SK-N-SH (cell line): ENCODE measurements at regions not wholly inside any gene's neighbourhood (a gene's known extent, or its start where the extent isn't known, plus 50 kb on each side); places are given as distances from the start of the nearest gene placed in this dataset.
"Not testable (repeated sequence)": the region's sequence is repeated elsewhere in the genome, so short reads cannot be mapped to it uniquely, and the experiment has no call there.

ENCODE experiments used
- CTCF ChIA-PET: fragments of 300-600, 350-600 bp; formaldehyde crosslinking; extraction: SDS; loops from one replicate; lab custom pipeline; 2021; lab: Yijun Ruan, JAX
- POLR2A ChIA-PET: fragments of 350-600 bp; sonication (Branson Sonifier 250); formaldehyde crosslinking; extraction: SDS; loops from one replicate; lab custom pipeline; 2020; ENCODE audit warnings: antibody characterized with exemption, inconsistent platforms; lab: Yijun Ruan, JAX
- DNase-seq: peaks from one replicate; pipeline ENCODE4 v3.0.0; 2012
- H2AFZ ChIP-seq: fragments of 200-600 bp; sonication (generic); 2 replicates; pipeline ENCODE4 v1.8.1; 2016; ENCODE audit warnings: antibody characterized with exemption, mild to moderate bottlenecking, low read depth
- H3F3A ChIP-seq: fragments of 200-600 bp; sonication (generic); replicated peaks from 2 replicates; pipeline ENCODE3; 2016; ENCODE audit warnings: antibody characterized with exemption, mild to moderate bottlenecking; ENCODE audit not compliant: insufficient read depth
- H3K27ac ChIP-seq, 2 experiments: fragments of 200-500 bp in 1 of 2; fragments of 200-600 bp in 1 of 2; sonication (Bioruptor generic) in 1 of 2; sonication (generic), shearing (Covaris generic) in 1 of 2; 2 replicates each; pipeline versions ENCODE4 v1.5.1 to v1.6.1; 2014 to 2016; ENCODE audit warnings: low read depth in 2 of 2, inconsistent platforms in 1 of 2, low read length in 1 of 2, mild to moderate bottlenecking in 1 of 2, mixed read lengths in 1 of 2
- H3K27me3 ChIP-seq: fragments of 200-600 bp; sonication (generic), shearing (Covaris generic); 2 replicates; pipeline ENCODE4 v1.6.1; 2016; ENCODE audit warnings: mixed run types; ENCODE audit not compliant: insufficient read depth
- H3K36me3 ChIP-seq, 2 experiments: fragments of 200-500 bp in 1 of 2; fragments of 200-600 bp in 1 of 2; sonication (Bioruptor generic) in 1 of 2; sonication (generic) in 1 of 2; replicated peaks in 1 of 2; 2 replicates each; pipeline versions ENCODE3 to v1.5.1; 2014 to 2016; ENCODE audit warnings: low read length in 1 of 2, mild to moderate bottlenecking in 1 of 2; ENCODE audit not compliant: insufficient read depth in 2 of 2, control insufficient read depth in 1 of 2
- H3K4me1 ChIP-seq, 2 experiments: fragments of 200-500 bp in 1 of 2; fragments of 200-600 bp in 1 of 2; sonication (Bioruptor generic) in 1 of 2; sonication (generic), shearing (Covaris generic) in 1 of 2; 2 replicates each; pipeline versions ENCODE4 v1.5.1 to v1.6.1; 2014 to 2016; ENCODE audit warnings: low read depth in 1 of 2, low read length in 1 of 2, mixed run types in 1 of 2; ENCODE audit not compliant: insufficient read depth in 2 of 2, control insufficient read depth in 1 of 2
- H3K4me2 ChIP-seq: fragments of 200-600 bp; sonication (generic), shearing (Covaris generic); 2 replicates; pipeline ENCODE4 v1.6.1; 2017; ENCODE audit warnings: mixed run types
- H3K4me3 ChIP-seq, 2 experiments: fragments of 200-500 bp in 1 of 2; fragments of 200-600 bp in 1 of 2; sonication (Bioruptor generic) in 1 of 2; sonication (generic), shearing (Covaris generic) in 1 of 2; 2 replicates each; pipeline versions ENCODE4 v1.5.1 to v1.8.1; 2014 to 2016; ENCODE audit warnings: low read depth in 2 of 2, inconsistent platforms in 1 of 2, low read length in 1 of 2, mild to moderate bottlenecking in 1 of 2, mixed read lengths in 1 of 2, moderate library complexity in 1 of 2
- H3K79me2 ChIP-seq: fragments of 200-600 bp; sonication (generic); 2 replicates; pipeline ENCODE4 v1.8.1; 2017; ENCODE audit warnings: mild to moderate bottlenecking; ENCODE audit not compliant: insufficient read depth
- H3K9ac ChIP-seq: fragments of 200-600 bp; sonication (generic); 2 replicates; pipeline ENCODE4 v1.6.1; 2017; ENCODE audit warnings: mixed run types
- H3K9me2 ChIP-seq: fragments of 200-600 bp; sonication (generic); 2 replicates; pipeline ENCODE4 v1.6.1; 2017; ENCODE audit warnings: mixed run types
- H3K9me3 ChIP-seq: fragments of 200-600 bp; sonication (generic); 2 replicates; pipeline ENCODE4 v1.6.1; 2017; ENCODE audit warnings: mixed run types, mild to moderate bottlenecking, moderate library complexity
- H4K20me1 ChIP-seq: fragments of 200-600 bp; sonication (generic); 2 replicates; pipeline ENCODE4 v1.6.1; 2017; ENCODE audit warnings: mild to moderate bottlenecking, mixed run types; ENCODE audit not compliant: insufficient read depth
- CHD2 ChIP-seq: fragments of 150-350 bp; IDR thresholded peaks from 2 replicates; pipeline ENCODE4 v1.6.1; 2018; ENCODE audit warnings: low read length; ENCODE audit not compliant: partially characterized antibody
- EP300 ChIP-seq, 2 experiments: IDR thresholded peaks; 2 replicates each; pipeline versions ENCODE4 v1.4.0 to v1.6.1; 2012; ENCODE audit warnings: borderline replicate concordance in 1 of 2, low read depth in 1 of 2, low read length in 1 of 2
- EZH2phosphoT487 ChIP-seq: fragments of 200-600 bp; sonication (generic); IDR thresholded peaks from 2 replicates; pipeline ENCODE4 v1.6.1; 2017; ENCODE audit warnings: low read depth, mixed run types, mild to moderate bottlenecking, antibody characterized with exemption, moderate library complexity, borderline replicate concordance
- FOSL2 ChIP-seq: IDR thresholded peaks from 2 replicates; pipeline ENCODE4 v1.4.0; 2012; ENCODE audit warnings: low read depth, mild to moderate bottlenecking, moderate library complexity, borderline replicate concordance
- FOXJ3 ChIP-seq: sonication (generic); formaldehyde crosslinking; IDR thresholded peaks from 2 replicates; pipeline ENCODE4 v1.5.1; 2020; ENCODE audit warnings: mild to moderate bottlenecking, missing genetic modification reagents
- GATA2 ChIP-seq: sonication (generic); formaldehyde crosslinking; IDR thresholded peaks from 2 replicates; pipeline ENCODE4 v1.5.0; 2020; ENCODE audit warnings: mild to moderate bottlenecking, missing genetic modification reagents
- JUND ChIP-seq: IDR thresholded peaks from 2 replicates; pipeline ENCODE4 v1.4.0; 2012
- NRF1 ChIP-seq: IDR thresholded peaks from 2 replicates; pipeline ENCODE4 v1.6.1; 2012; ENCODE audit warnings: low read depth, mild to moderate bottlenecking, low read length
- POLR2AphosphoS5 ChIP-seq: IDR thresholded peaks from 2 replicates; pipeline ENCODE4 v1.6.1; 2012; ENCODE audit warnings: low read depth, low read length
- RAD21 ChIP-seq: IDR thresholded peaks from 2 replicates; pipeline ENCODE4 v1.6.1; 2012; ENCODE audit warnings: mild to moderate bottlenecking, low read length
- RCOR1 ChIP-seq: fragments of 150-350 bp; IDR thresholded peaks from 2 replicates; pipeline ENCODE4 v1.6.1; 2017; ENCODE audit warnings: antibody characterized with exemption, low read length
- RFX5 ChIP-seq: IDR thresholded peaks from 2 replicates; pipeline ENCODE4 v1.6.1; 2012; ENCODE audit warnings: mild to moderate bottlenecking, improper control_type of control experiment, low read length
- RXRA ChIP-seq: IDR thresholded peaks from 2 replicates; pipeline ENCODE4 v1.4.0; 2012; ENCODE audit warnings: low read depth, mild to moderate bottlenecking, borderline replicate concordance
- SIN3A ChIP-seq: IDR thresholded peaks from 2 replicates; pipeline ENCODE4 v1.6.1; 2012; ENCODE audit warnings: low read depth, mild to moderate bottlenecking, low read length, moderate library complexity, borderline replicate concordance
- SMC3 ChIP-seq: IDR thresholded peaks from 2 replicates; pipeline ENCODE4 v1.6.1; 2012; ENCODE audit warnings: low read depth, low read length, improper control_type of control experiment
- TAF1 ChIP-seq: IDR thresholded peaks from 2 replicates; pipeline ENCODE4 v1.6.1; 2012; ENCODE audit warnings: low read depth, mild to moderate bottlenecking, low read length, moderate library complexity, borderline replicate concordance
- TCF12 ChIP-seq: IDR thresholded peaks from 2 replicates; pipeline ENCODE4 v1.4.0; 2012
- TEAD4 ChIP-seq: IDR thresholded peaks from 2 replicates; pipeline ENCODE4 v1.4.0; 2012; ENCODE audit warnings: mild to moderate bottlenecking, borderline replicate concordance; ENCODE audit not compliant: insufficient read depth
- WGBS: methylation state at CpG from one replicate; pipeline ENCODE4 v1.1.6; 2017; ENCODE audit warnings: low lambda C conversion rate; 5-methylcytosine and 5-hydroxymethylcytosine counted together
- TF ChIP-seq, protein P1 (sequence below): IDR thresholded peaks from 2 replicates; pipeline ENCODE4 v1.4.0; 2012; ENCODE audit warnings: low read depth
- TF ChIP-seq, protein P2 (sequence below): fragments of 150-350 bp; IDR thresholded peaks from 2 replicates; pipeline ENCODE4 v1.6.1; 2016; ENCODE audit warnings: mild to moderate bottlenecking, low read depth, low read length
- TF ChIP-seq, protein P3 (sequence below): IDR thresholded peaks from 2 replicates; pipeline ENCODE4 v1.6.1; 2012; ENCODE audit warnings: mild to moderate bottlenecking, low read depth, low read length, moderate library complexity

DNA sequence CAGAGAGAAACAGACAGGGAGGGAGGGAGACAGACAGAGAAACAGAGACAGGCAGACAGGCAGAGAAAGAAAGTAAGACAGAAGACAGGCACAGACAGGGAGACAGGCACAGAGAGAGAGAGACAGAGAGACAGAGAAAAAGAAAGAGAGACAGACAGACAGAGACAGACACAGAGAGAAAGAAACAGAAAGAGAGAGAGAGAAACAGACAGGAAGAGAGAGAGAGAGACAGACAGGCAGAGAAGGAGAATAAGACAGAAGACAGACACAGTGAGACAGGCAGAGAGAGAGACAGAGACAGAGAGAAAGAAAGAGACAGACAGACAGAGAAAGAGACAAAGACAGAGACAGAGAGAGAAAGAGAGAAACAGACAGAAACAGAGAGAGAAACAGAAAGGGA is 754.8 kb upstream of the DEFB115 start (continued):
- TF ChIP-seq FOSL2 (no peak), FOXJ3 (no peak), RCOR1 (no peak), EP300 (IDR thresholded peaks at IDR 0.05; ENCODE audit: borderline replicate concordance in 1 of 2, low read depth in 1 of 2, low read length in 1 of 2) (no peak), SMC3 (no peak), EZH2phosphoT487 (no peak), TAF1 (no peak), NRF1 (no peak), POLR2AphosphoS5 (no peak)
- TF ChIP-seq, protein P1, sequence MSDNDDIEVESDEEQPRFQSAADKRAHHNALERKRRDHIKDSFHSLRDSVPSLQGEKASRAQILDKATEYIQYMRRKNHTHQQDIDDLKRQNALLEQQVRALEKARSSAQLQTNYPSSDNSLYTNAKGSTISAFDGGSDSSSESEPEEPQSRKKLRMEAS = no peak
- TF ChIP-seq, protein P2, sequence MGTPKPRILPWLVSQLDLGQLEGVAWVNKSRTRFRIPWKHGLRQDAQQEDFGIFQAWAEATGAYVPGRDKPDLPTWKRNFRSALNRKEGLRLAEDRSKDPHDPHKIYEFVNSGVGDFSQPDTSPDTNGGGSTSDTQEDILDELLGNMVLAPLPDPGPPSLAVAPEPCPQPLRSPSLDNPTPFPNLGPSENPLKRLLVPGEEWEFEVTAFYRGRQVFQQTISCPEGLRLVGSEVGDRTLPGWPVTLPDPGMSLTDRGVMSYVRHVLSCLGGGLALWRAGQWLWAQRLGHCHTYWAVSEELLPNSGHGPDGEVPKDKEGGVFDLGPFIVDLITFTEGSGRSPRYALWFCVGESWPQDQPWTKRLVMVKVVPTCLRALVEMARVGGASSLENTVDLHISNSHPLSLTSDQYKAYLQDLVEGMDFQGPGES = no peak

DNA sequence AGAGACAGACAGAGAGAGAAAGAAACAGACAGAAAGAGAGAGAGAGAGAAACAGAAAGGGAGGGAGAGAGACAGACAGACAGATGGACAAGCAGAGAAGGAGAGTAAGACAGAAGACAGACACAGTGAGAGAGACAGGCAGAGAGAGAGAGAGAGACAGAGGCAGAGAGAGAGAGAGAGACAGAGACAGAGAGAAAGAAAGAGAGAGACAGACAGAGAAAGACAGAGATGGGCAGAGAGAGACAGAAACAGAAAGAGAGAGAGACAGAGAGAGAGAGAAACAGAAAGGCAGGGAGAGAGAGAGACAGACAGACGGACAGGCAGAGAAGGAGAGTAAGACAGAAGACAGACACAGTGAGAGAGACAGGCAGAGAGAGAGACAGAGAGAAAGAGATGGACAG is 754.3 kb upstream of the DEFB115 start:
- H3K4me3 ChIP-seq, H4K20me1 ChIP-seq, H3F3A ChIP-seq, H3K9me3 ChIP-seq, H2AFZ ChIP-seq, H3K9ac ChIP-seq, CTCF ChIA-PET, DNase-seq, H3K4me1 ChIP-seq, H3K4me2 ChIP-seq, H3K36me3 ChIP-seq, H3K27ac ChIP-seq, H3K9me2 ChIP-seq, POLR2A ChIA-PET, H3K79me2 ChIP-seq: not testable (repeated sequence)
- WGBS = 3% methylated on average over 1 of the region's 1 CpG
- H3K27me3 ChIP-seq = peaks cover 31% of the 10 kb centered on the region

DNA sequence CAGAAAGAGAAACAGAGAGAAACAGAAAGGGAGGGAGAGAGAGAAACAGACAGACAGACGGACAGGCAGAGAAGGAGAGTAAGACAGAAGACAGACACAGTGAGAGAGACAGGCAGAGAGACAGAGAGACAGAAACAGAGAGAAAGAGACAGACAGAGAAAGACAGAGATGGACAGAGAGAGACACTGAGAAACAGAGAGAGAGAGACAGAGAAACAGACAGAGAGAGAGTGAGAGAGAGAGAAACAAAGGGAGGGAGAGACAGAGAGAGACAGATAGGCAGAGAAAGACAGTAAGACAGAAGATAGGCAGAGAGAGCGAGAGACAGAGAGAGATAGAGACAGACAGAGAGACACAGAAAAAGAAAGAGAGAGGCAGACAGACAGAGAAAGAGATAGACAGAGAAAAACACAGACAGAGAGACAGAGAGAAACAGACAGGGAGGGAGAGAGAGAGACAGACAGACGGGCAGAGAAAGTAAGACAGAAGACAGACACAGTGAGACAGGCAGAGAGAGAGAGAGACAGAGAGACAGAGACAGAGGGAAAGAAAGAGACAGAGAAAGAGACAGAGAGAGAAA is 753.4 kb upstream of the DEFB115 start:
- DNase-seq = no peak
- 11% methylated on average over 3 of the region's 3 CpGs for WGBS
- Histone ChIP-seq H3K27ac (no peak overlapping the region), H3K9me2 (no peaks in the 10 kb centered on the region), H3K79me2 (no peaks in the 10 kb centered on the region), H3K36me3 (no peaks in the 10 kb centered on the region), H3K4me3 (peak overlapping the region in 1 of 2 experiments; percentile 37; a peak in 1 of 4 replicates), H4K20me1 (no peaks in the 10 kb centered on the region), H3K4me1 (no peaks in the 10 kb centered on the region), H3K27me3 (peaks cover 23% of the 10 kb centered on the region; the same call in 1 of the 2 replicates), H2AFZ (no peak overlapping the region), H3K9ac (no peak overlapping the region), H3F3A (no peaks in the 10 kb centered on the region), H3K9me3 (no peaks in the 10 kb centered on the region), H3K4me2 (peak overlapping the region; percentile 57)
- POLR2A ChIA-PET = no interaction called here
- CTCF ChIA-PET = no interaction called here
- TF ChIP-seq EP300 (IDR thresholded peaks at IDR 0.05; ENCODE audit: borderline replicate concordance in 1 of 2, low read depth in 1 of 2, low read length in 1 of 2) (no peak), TEAD4 (no peak), JUND (no peak), SIN3A (no peak), TCF12 (no peak), RXRA (no peak), CHD2 (no peak), RCOR1 (no peak), RAD21 (no peak), FOXJ3 (no peak), EZH2phosphoT487 (no peak), RFX5 (no peak), GATA2 (CRISPR knock-in tag) (no peak)
- TF ChIP-seq, protein P2 = no peak
- TF ChIP-seq, protein P3, sequence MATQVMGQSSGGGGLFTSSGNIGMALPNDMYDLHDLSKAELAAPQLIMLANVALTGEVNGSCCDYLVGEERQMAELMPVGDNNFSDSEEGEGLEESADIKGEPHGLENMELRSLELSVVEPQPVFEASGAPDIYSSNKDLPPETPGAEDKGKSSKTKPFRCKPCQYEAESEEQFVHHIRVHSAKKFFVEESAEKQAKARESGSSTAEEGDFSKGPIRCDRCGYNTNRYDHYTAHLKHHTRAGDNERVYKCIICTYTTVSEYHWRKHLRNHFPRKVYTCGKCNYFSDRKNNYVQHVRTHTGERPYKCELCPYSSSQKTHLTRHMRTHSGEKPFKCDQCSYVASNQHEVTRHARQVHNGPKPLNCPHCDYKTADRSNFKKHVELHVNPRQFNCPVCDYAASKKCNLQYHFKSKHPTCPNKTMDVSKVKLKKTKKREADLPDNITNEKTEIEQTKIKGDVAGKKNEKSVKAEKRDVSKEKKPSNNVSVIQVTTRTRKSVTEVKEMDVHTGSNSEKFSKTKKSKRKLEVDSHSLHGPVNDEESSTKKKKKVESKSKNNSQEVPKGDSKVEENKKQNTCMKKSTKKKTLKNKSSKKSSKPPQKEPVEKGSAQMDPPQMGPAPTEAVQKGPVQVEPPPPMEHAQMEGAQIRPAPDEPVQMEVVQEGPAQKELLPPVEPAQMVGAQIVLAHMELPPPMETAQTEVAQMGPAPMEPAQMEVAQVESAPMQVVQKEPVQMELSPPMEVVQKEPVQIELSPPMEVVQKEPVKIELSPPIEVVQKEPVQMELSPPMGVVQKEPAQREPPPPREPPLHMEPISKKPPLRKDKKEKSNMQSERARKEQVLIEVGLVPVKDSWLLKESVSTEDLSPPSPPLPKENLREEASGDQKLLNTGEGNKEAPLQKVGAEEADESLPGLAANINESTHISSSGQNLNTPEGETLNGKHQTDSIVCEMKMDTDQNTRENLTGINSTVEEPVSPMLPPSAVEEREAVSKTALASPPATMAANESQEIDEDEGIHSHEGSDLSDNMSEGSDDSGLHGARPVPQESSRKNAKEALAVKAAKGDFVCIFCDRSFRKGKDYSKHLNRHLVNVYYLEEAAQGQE = no peak
